ENCODE measurements at regions not wholly inside any gene's neighbourhood (a gene's known extent, or its start where the extent isn't known, plus 50 kb on each side); places are given as distances from the start of the nearest gene placed in this dataset.
"Not testable (repeated sequence)": the region's sequence is repeated elsewhere in the genome, so short reads cannot be mapped to it uniquely, and the experiment has no call there.

- H3K9ac ChIP-seq (ENCODE audit: low read length): no peak overlapping the region
- H3K79me2 ChIP-seq (ENCODE audit: insufficient read depth, low read length): no peaks in the 10 kb centered on the region
- H3F3A ChIP-seq (ENCODE audit: insufficient read depth, low read length): no peaks in the 10 kb centered on the region
- no peaks in the 10 kb centered on the region for H3K36me3 ChIP-seq (ENCODE audit: insufficient read depth, low read length)
- H3K27me3 ChIP-seq (ENCODE audit: insufficient read depth, low read length): no peaks in the 10 kb centered on the region
- no peak overlapping the region for H3K4me3 ChIP-seq (ENCODE audit: low read depth, low read length, poor library complexity, severe bottlenecking)
- no peak for TF ChIP-seq EZH2 (IDR thresholded peaks at IDR 0.05; ENCODE audit: borderline replicate concordance, low read length)
- TF ChIP-seq, protein P1, sequence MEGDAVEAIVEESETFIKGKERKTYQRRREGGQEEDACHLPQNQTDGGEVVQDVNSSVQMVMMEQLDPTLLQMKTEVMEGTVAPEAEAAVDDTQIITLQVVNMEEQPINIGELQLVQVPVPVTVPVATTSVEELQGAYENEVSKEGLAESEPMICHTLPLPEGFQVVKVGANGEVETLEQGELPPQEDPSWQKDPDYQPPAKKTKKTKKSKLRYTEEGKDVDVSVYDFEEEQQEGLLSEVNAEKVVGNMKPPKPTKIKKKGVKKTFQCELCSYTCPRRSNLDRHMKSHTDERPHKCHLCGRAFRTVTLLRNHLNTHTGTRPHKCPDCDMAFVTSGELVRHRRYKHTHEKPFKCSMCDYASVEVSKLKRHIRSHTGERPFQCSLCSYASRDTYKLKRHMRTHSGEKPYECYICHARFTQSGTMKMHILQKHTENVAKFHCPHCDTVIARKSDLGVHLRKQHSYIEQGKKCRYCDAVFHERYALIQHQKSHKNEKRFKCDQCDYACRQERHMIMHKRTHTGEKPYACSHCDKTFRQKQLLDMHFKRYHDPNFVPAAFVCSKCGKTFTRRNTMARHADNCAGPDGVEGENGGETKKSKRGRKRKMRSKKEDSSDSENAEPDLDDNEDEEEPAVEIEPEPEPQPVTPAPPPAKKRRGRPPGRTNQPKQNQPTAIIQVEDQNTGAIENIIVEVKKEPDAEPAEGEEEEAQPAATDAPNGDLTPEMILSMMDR (IDR thresholded peaks at IDR 0.05; ENCODE audit: low read length): no peak
- no peak overlapping the region for H2AFZ ChIP-seq (ENCODE audit: low read length)
- H3K27ac ChIP-seq (ENCODE audit: low read depth, low read length, poor library complexity, severe bottlenecking): no peak overlapping the region
- no peaks in the 10 kb centered on the region for H3K9me2 ChIP-seq (ENCODE audit: low read depth, low read length)
- H3K4me2 ChIP-seq (ENCODE audit: low read length): no peak overlapping the region
- no peaks in the 10 kb centered on the region for H4K20me1 ChIP-seq (ENCODE audit: insufficient read depth, low read length)
- no peaks in the 10 kb centered on the region for H3K9me3 ChIP-seq (ENCODE audit: low read length)
- no peaks in the 10 kb centered on the region for H3K4me1 ChIP-seq (ENCODE audit: insufficient read depth, low read length, severe bottlenecking)
Observed at GRCh38 chr6:27168108-27168507, 79.4 kb upstream of the PRSS16 start.

- H3K4me3 ChIP-seq (ENCODE audit: low read depth, low read length, poor library complexity, severe bottlenecking): no peak overlapping the region
- H4K20me1 ChIP-seq (ENCODE audit: insufficient read depth, low read length): no peaks in the 10 kb centered on the region
- no peaks in the 10 kb centered on the region for H3K4me1 ChIP-seq (ENCODE audit: insufficient read depth, low read length, severe bottlenecking)
- no peak overlapping the region for H3K4me2 ChIP-seq (ENCODE audit: low read length)
- TF ChIP-seq EZH2 (IDR thresholded peaks at IDR 0.05; ENCODE audit: borderline replicate concordance, low read length): no peak
- TF ChIP-seq, protein P1 (IDR thresholded peaks at IDR 0.05; ENCODE audit: low read length): no peak
- no peaks in the 10 kb centered on the region for H3K27me3 ChIP-seq (ENCODE audit: insufficient read depth, low read length)
- no peaks in the 10 kb centered on the region for H3K9me2 ChIP-seq (ENCODE audit: low read depth, low read length)
- H3K9ac ChIP-seq (ENCODE audit: low read length): no peak overlapping the region
- no peaks in the 10 kb centered on the region for H3K36me3 ChIP-seq (ENCODE audit: insufficient read depth, low read length)
- H2AFZ ChIP-seq (ENCODE audit: low read length): no peak overlapping the region
- H3F3A ChIP-seq (ENCODE audit: insufficient read depth, low read length): no peaks in the 10 kb centered on the region
- H3K9me3 ChIP-seq (ENCODE audit: low read length): no peaks in the 10 kb centered on the region
- no peaks in the 10 kb centered on the region for H3K79me2 ChIP-seq (ENCODE audit: insufficient read depth, low read length)
- H3K27ac ChIP-seq (ENCODE audit: low read depth, low read length, poor library complexity, severe bottlenecking): no peak overlapping the region
Observed at GRCh38 chr6:27168586-27169443, 78.7 kb upstream of the PRSS16 start.

DNA sequence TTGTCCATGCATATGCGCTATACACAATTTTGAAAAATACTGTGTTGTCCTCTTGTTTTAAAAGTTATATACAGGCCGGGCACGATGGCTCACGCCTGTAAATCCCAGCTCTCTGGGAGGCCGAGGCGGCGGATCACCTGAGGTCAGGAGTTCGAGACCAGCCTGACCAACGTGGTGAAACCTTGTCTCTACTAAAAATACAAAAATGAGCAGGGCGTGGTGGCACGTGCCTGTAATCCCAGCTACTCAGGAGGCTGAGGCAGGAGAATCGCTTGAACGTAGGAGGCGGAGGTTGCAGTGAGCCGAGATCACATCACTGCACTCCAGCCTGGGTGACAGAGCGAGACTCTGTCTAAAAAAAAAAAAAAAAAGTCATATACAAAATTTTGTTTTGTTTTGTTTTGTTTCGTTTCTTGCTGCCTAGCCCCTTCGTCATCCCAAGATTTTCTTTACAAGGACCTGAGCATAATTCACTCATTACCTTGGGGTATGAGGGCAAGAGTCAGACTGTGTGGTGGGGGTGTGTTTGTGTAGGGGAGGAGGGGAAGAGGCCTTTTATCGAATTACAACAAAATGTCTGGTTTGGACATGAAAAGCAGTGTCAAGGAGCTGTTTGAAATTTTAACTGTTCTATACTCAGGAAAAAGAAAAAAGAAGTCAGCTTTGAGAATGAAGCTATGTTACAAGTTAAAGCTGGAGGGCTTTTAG is 74.8 kb upstream of the PRSS16 start:
- H3K4me2 ChIP-seq (ENCODE audit: low read length); H3K9me2 ChIP-seq (ENCODE audit: low read depth, low read length); H3K4me1 ChIP-seq (ENCODE audit: insufficient read depth, low read length, severe bottlenecking); H2AFZ ChIP-seq (ENCODE audit: low read length); H3K9me3 ChIP-seq (ENCODE audit: low read length); H3K79me2 ChIP-seq (ENCODE audit: insufficient read depth, low read length); H3K9ac ChIP-seq (ENCODE audit: low read length); H3F3A ChIP-seq (ENCODE audit: insufficient read depth, low read length); H3K27me3 ChIP-seq (ENCODE audit: insufficient read depth, low read length); H3K4me3 ChIP-seq (ENCODE audit: low read depth, low read length, poor library complexity, severe bottlenecking); H4K20me1 ChIP-seq (ENCODE audit: insufficient read depth, low read length); H3K36me3 ChIP-seq (ENCODE audit: insufficient read depth, low read length); H3K27ac ChIP-seq (ENCODE audit: low read depth, low read length, poor library complexity, severe bottlenecking): not testable (repeated sequence)

- H3K27me3 ChIP-seq (ENCODE audit: insufficient read depth, low read length); H3K4me1 ChIP-seq (ENCODE audit: insufficient read depth, low read length, severe bottlenecking); H3K9me3 ChIP-seq (ENCODE audit: low read length): not testable (repeated sequence)
Observed at GRCh38 chr6:27173232-27173601, 74.3 kb upstream of the PRSS16 start.

More at GRCh38 chr6:27173232-27173601, 74.3 kb upstream of the PRSS16 start:
- not testable (repeated sequence) for H3F3A ChIP-seq (ENCODE audit: insufficient read depth, low read length); H3K4me2 ChIP-seq (ENCODE audit: low read length); H4K20me1 ChIP-seq (ENCODE audit: insufficient read depth, low read length); H3K79me2 ChIP-seq (ENCODE audit: insufficient read depth, low read length); H3K36me3 ChIP-seq (ENCODE audit: insufficient read depth, low read length); H3K27ac ChIP-seq (ENCODE audit: low read depth, low read length, poor library complexity, severe bottlenecking); H2AFZ ChIP-seq (ENCODE audit: low read length); H3K4me3 ChIP-seq (ENCODE audit: low read depth, low read length, poor library complexity, severe bottlenecking); H3K9ac ChIP-seq (ENCODE audit: low read length); H3K9me2 ChIP-seq (ENCODE audit: low read depth, low read length)

Measured in OCI-LY1 (cell line).